Muscle of leg (tissue), 3 donors: ENCODE measurements at regions not wholly inside any gene's neighbourhood (a gene's known extent, or its start where the extent isn't known, plus 50 kb on each side); places are given as distances from the start of the nearest gene placed in this dataset.
A peak's percentile ranks its signal among the peaks of the same experiment; 100 is the strongest.

Source experiments
- DNase-seq: peaks from one replicate; pipeline ENCODE4 v3.0.0; 2013
- H3K27ac ChIP-seq: one replicate; pipeline ENCODE4 v1.5.1; 2013; ENCODE audit warnings: mild to moderate bottlenecking, low read length, control low read depth
- H3K27me3 ChIP-seq: one replicate; pipeline ENCODE4 v1.6.1; 2013; ENCODE audit warnings: low read length; ENCODE audit not compliant: control insufficient read depth, insufficient read depth
- H3K36me3 ChIP-seq: one replicate; pipeline ENCODE4 v1.6.1; 2013; ENCODE audit warnings: low read length; ENCODE audit not compliant: control insufficient read depth, insufficient read depth
- H3K4me1 ChIP-seq: one replicate; pipeline ENCODE4 v1.6.1; 2013; ENCODE audit warnings: low read length; ENCODE audit not compliant: control insufficient read depth, insufficient read depth
- H3K4me3 ChIP-seq: one replicate; pipeline ENCODE4 v1.5.1; 2013; ENCODE audit warnings: low read length, control low read depth
- H3K9me3 ChIP-seq: replicated peaks from 2 replicates; pipeline ENCODE4 v1.6.1; 2013; ENCODE audit warnings: low read depth, low read length; ENCODE audit not compliant: control insufficient read depth
- WGBS: methylation state at CpG from one replicate; pipeline ENCODE4 v1.1.5; 2013; ENCODE audit warnings: missing lambda C conversion rate; ENCODE audit not compliant: insufficient coverage; 5-methylcytosine and 5-hydroxymethylcytosine counted together

GRCh38 chr16:86894029-86894567 lies 315.7 kb downstream of the FOXL1 start:
- Histone ChIP-seq H3K27me3 (peaks cover 12% of the 10 kb centered on the region), H3K27ac (peak overlapping the region; percentile 35), H3K9me3 (no peaks in the 10 kb centered on the region), H3K4me1 (peaks cover 39% of the 10 kb centered on the region), H3K4me3 (no peak overlapping the region), H3K36me3 (no peaks in the 10 kb centered on the region)
- WGBS, result 88% methylated on average over 21 of the region's 24 CpGs
- no peak for DNase-seq

DNA sequence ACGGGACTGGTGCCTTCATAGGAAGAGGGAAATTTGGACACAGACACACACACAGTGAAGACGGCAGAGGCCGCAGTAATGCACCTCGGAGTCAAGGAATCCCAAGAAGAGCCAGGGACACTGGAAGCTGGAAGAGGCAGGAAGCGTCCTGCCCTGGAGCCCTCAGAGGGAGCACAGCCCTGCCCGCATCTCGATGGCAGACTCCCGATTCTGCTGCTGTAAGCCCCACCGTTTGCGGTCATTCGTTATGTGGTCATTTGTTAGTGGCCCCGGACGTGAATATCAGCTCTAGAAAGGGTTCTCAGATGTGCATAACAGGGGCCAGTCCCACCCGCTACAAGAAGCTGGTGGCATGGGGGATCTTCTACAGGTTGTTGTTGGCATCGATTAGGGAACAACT lies 316.6 kb downstream of the FOXL1 start:
- 77% methylated on average over 15 of the region's 15 CpGs for WGBS

GRCh38 chr16:86895606-86896005 lies 317.3 kb downstream of the FOXL1 start:
- H3K4me3 ChIP-seq, result no peak overlapping the region
- peaks cover 40% of the 10 kb centered on the region for H3K4me1 ChIP-seq
- DNase-seq, result no peak
- H3K36me3 ChIP-seq, result no peaks in the 10 kb centered on the region
- H3K27ac ChIP-seq, result no peak overlapping the region
- H3K27me3 ChIP-seq, result peaks cover 12% of the 10 kb centered on the region
- 20% methylated on average over 4 of the region's 11 CpGs for WGBS
- H3K9me3 ChIP-seq, result no peaks in the 10 kb centered on the region

More for the DNA sequence above, 316.6 kb downstream of the FOXL1 start:
- H3K9me3 ChIP-seq, result no peaks in the 10 kb centered on the region
- H3K27me3 ChIP-seq, result peaks cover 12% of the 10 kb centered on the region
- no peak overlapping the region for H3K27ac ChIP-seq
- peaks cover 40% of the 10 kb centered on the region for H3K4me1 ChIP-seq
- H3K4me3 ChIP-seq, result no peak overlapping the region
- no peak for DNase-seq
- no peaks in the 10 kb centered on the region for H3K36me3 ChIP-seq

- DNase-seq, result no peak
- no peak overlapping the region for H3K4me3 ChIP-seq
- H3K4me1 ChIP-seq, result peaks cover 33% of the 10 kb centered on the region
- H3K27ac ChIP-seq, result no peak overlapping the region
- WGBS, result 90% methylated on average over 4 of the region's 9 CpGs
- H3K27me3 ChIP-seq, result peaks cover 12% of the 10 kb centered on the region
- H3K9me3 ChIP-seq, result no peaks in the 10 kb centered on the region
- no peaks in the 10 kb centered on the region for H3K36me3 ChIP-seq
Measured at GRCh38 chr16:86896976-86897375, 318.6 kb downstream of the FOXL1 start.

- no peak for DNase-seq
- peaks cover 30% of the 10 kb centered on the region for H3K4me1 ChIP-seq
- 67% methylated on average over 7 of the region's 11 CpGs for WGBS
- no peaks in the 10 kb centered on the region for H3K36me3 ChIP-seq
- peaks cover 12% of the 10 kb centered on the region for H3K27me3 ChIP-seq
- H3K4me3 ChIP-seq, result no peak overlapping the region
- no peak overlapping the region for H3K27ac ChIP-seq
- no peaks in the 10 kb centered on the region for H3K9me3 ChIP-seq
Measured at GRCh38 chr16:86897486-86897885, 319.1 kb downstream of the FOXL1 start.

- DNase-seq, result no peak
- 81% methylated on average over 5 of the region's 5 CpGs for WGBS
- H3K4me1 ChIP-seq, result peaks cover 25% of the 10 kb centered on the region
Measured at GRCh38 chr16:86898386-86898785, 320.0 kb downstream of the FOXL1 start.

GRCh38 chr16:86899151-86899550 lies 320.8 kb downstream of the FOXL1 start:
- Histone ChIP-seq H3K4me3 (no peak overlapping the region), H3K9me3 (no peaks in the 10 kb centered on the region), H3K4me1 (peaks cover 19% of the 10 kb centered on the region), H3K27me3 (peaks cover 14% of the 10 kb centered on the region), H3K36me3 (no peaks in the 10 kb centered on the region), H3K27ac (no peak overlapping the region)
- no peak for DNase-seq
- WGBS, result 73% methylated on average over 5 of the region's 6 CpGs

More at GRCh38 chr16:86898386-86898785, 320.0 kb downstream of the FOXL1 start:
- H3K36me3 ChIP-seq, result no peaks in the 10 kb centered on the region
- H3K27me3 ChIP-seq, result peaks cover 12% of the 10 kb centered on the region
- no peak overlapping the region for H3K27ac ChIP-seq
- no peaks in the 10 kb centered on the region for H3K9me3 ChIP-seq
- no peak overlapping the region for H3K4me3 ChIP-seq

DNA sequence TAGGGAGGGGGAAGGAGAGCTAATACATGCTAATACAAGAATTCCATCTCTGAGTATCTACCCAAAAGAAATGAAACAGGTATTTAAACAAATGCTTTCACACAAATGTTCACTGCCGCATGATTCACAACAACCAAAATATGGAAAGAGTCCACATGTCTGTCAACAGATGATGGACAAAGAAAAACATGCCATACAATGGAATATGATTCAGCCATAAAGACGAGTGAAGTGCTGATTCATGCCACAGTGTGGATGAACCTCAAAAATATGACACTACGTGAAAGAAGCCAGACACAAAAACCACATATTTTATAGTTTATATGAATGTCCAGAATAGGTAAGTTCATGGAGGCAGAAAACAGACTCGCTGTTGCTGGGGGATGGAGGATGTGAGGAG lies 321.4 kb downstream of the FOXL1 start:
- no peaks in the 10 kb centered on the region for H3K9me3 ChIP-seq
- H3K4me1 ChIP-seq, result peaks cover 19% of the 10 kb centered on the region
- WGBS, result no CpG with 5 or more reads among the region's 4 CpGs
- no peak overlapping the region for H3K4me3 ChIP-seq
- peaks cover 14% of the 10 kb centered on the region for H3K27me3 ChIP-seq
- no peak for DNase-seq
- H3K36me3 ChIP-seq, result no peaks in the 10 kb centered on the region
- H3K27ac ChIP-seq, result no peak overlapping the region

- no peaks in the 10 kb centered on the region for H3K36me3 ChIP-seq
- H3K9me3 ChIP-seq, result no peaks in the 10 kb centered on the region
- peaks cover 9% of the 10 kb centered on the region for H3K4me1 ChIP-seq
- H3K4me3 ChIP-seq, result no peak overlapping the region
- DNase-seq, result no peak
- H3K27me3 ChIP-seq, result peaks cover 18% of the 10 kb centered on the region
- no peak overlapping the region for H3K27ac ChIP-seq
- WGBS, result 100% methylated on average over 1 of the region's 6 CpGs
Measured at GRCh38 chr16:86901483-86901882, 323.1 kb downstream of the FOXL1 start.

DNA sequence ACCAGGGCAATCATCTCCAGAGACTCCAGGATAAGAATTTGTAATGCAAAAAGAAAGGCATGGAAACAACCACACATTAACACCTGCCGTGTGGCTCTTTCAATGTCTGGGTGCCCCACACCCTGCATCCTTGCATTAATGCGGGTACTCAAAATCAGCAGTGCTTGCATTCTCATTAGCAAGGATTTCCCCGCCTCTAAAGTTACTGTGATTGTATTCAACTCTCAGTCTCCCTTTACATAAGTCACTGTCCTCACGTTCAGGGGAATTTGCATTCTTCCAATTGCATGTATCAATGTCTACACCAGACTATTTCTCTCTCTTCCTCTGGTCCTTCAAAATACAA lies 324.3 kb downstream of the FOXL1 start:
- Histone ChIP-seq H3K4me3 (no peak overlapping the region), H3K27ac (no peak overlapping the region), H3K36me3 (no peaks in the 10 kb centered on the region), H3K27me3 (peaks cover 27% of the 10 kb centered on the region), H3K4me1 (peaks cover 7% of the 10 kb centered on the region), H3K9me3 (no peaks in the 10 kb centered on the region)
- DNase-seq, result no peak
- 41% methylated on average over 4 of the region's 4 CpGs for WGBS

- peaks cover 6% of the 10 kb centered on the region for H3K4me1 ChIP-seq
- no peak overlapping the region for H3K27ac ChIP-seq
- no peaks in the 10 kb centered on the region for H3K36me3 ChIP-seq
- no peaks in the 10 kb centered on the region for H3K9me3 ChIP-seq
- H3K27me3 ChIP-seq, result peaks cover 30% of the 10 kb centered on the region
- H3K4me3 ChIP-seq, result no peak overlapping the region
- no peak for DNase-seq
- no CpG with 5 or more reads among the region's 1 CpG for WGBS
Measured at GRCh38 chr16:86903068-86903467, 324.7 kb downstream of the FOXL1 start.
